ENCODE measurements at regions not wholly inside any gene's neighbourhood (a gene's known extent, or its start where the extent isn't known, plus 50 kb on each side); places are given as distances from the start of the nearest gene placed in this dataset.
"Not testable (repeated sequence)": the region's sequence is repeated elsewhere in the genome, so short reads cannot be mapped to it uniquely, and the experiment has no call there.

GRCh38 chr6:48493432-48493831, 382.4 kb upstream of the PTCHD4 start:
- TF ChIP-seq, protein P1, sequence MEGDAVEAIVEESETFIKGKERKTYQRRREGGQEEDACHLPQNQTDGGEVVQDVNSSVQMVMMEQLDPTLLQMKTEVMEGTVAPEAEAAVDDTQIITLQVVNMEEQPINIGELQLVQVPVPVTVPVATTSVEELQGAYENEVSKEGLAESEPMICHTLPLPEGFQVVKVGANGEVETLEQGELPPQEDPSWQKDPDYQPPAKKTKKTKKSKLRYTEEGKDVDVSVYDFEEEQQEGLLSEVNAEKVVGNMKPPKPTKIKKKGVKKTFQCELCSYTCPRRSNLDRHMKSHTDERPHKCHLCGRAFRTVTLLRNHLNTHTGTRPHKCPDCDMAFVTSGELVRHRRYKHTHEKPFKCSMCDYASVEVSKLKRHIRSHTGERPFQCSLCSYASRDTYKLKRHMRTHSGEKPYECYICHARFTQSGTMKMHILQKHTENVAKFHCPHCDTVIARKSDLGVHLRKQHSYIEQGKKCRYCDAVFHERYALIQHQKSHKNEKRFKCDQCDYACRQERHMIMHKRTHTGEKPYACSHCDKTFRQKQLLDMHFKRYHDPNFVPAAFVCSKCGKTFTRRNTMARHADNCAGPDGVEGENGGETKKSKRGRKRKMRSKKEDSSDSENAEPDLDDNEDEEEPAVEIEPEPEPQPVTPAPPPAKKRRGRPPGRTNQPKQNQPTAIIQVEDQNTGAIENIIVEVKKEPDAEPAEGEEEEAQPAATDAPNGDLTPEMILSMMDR (IDR thresholded peaks at IDR 0.05) = not testable (repeated sequence)
- not testable (repeated sequence) for TF ChIP-seq POLR2A (IDR thresholded peaks at IDR 0.05)
